C1 segment of cervical spinal cord (tissue), 14 donors: ENCODE measurements at regions not wholly inside any gene's neighbourhood (a gene's known extent, or its start where the extent isn't known, plus 50 kb on each side); places are given as distances from the start of the nearest gene placed in this dataset.

Source experiments
- DNase-seq, 14 donors: peaks; one replicate each; lab custom pipeline; 2025; lab: John Stamatoyannopoulos, UW

- DNase-seq = no peak
These were observed 346.1 kb downstream of the IRS2 start for GRCh38 chr13:109440320-109440719.

GRCh38 chr13:109439813-109440212, 346.6 kb downstream of the IRS2 start:
- no peak for DNase-seq

- no peak for DNase-seq
These were observed 349.5 kb downstream of the IRS2 start for GRCh38 chr13:109436841-109437240.

GRCh38 chr13:109436055-109436622, 350.2 kb downstream of the IRS2 start:
- no peak for DNase-seq

- no peak for DNase-seq
These were observed 355.2 kb downstream of the IRS2 start for GRCh38 chr13:109431217-109431616.

GRCh38 chr13:109428146-109428545, 358.2 kb downstream of the IRS2 start:
- DNase-seq = no peak

GRCh38 chr13:109427695-109428094, 358.7 kb downstream of the IRS2 start:
- no peak for DNase-seq

- no peak for DNase-seq
These were observed 359.2 kb downstream of the IRS2 start for GRCh38 chr13:109427148-109427547.

- DNase-seq = no peak
These were observed 359.7 kb downstream of the IRS2 start for GRCh38 chr13:109426690-109426990.

GRCh38 chr13:109425821-109426689, 360.3 kb downstream of the IRS2 start:
- DNase-seq = no peak

- no peak for DNase-seq
These were observed 364.2 kb downstream of the IRS2 start for GRCh38 chr13:109422161-109422560.

- DNase-seq = no peak
These were observed 366.5 kb downstream of the IRS2 start for GRCh38 chr13:109419896-109420295.

- DNase-seq = no peak
These were observed 368.3 kb downstream of the IRS2 start for GRCh38 chr13:109418111-109418510.

- DNase-seq = no peak
These were observed 370.4 kb downstream of the IRS2 start for GRCh38 chr13:109416001-109416400.

GRCh38 chr13:109415057-109415456, 371.3 kb downstream of the IRS2 start:
- no peak for DNase-seq

- peak in 11 of 14 donors; percentile 12 to 64 (median 33) for DNase-seq
These were observed 374.0 kb downstream of the IRS2 start for GRCh38 chr13:109412283-109412901.

- no peak for DNase-seq
These were observed 375.5 kb downstream of the IRS2 start for GRCh38 chr13:109410868-109411267.

- DNase-seq = no peak
These were observed 377.6 kb downstream of the IRS2 start for GRCh38 chr13:109408591-109409382.

GRCh38 chr13:109406376-109406992, 379.9 kb downstream of the IRS2 start:
- DNase-seq = no peak

- DNase-seq = no peak
These were observed 383.4 kb downstream of the IRS2 start for GRCh38 chr13:109403012-109403421.

GRCh38 chr13:109401891-109402290, 384.5 kb downstream of the IRS2 start:
- no peak for DNase-seq

GRCh38 chr13:109401307-109401706, 385.1 kb downstream of the IRS2 start:
- DNase-seq = no peak
